Activated T-cell treated with anti-CD3 and anti-CD28 coated beads, Interleukin-2, amount 50 U/mL, for 24 hours (primary cell): ENCODE measurements at regions not wholly inside any gene's neighbourhood (a gene's known extent, or its start where the extent isn't known, plus 50 kb on each side); places are given as distances from the start of the nearest gene placed in this dataset.

Source experiments
- DNase-seq: peaks from one replicate; pipeline ENCODE4 v3.0.0-alpha.2; 2020
- H3K27ac Mint-ChIP-seq: 2 replicates; pipeline ENCODE4 v1.8.0; 2020; ENCODE audit warnings: mild to moderate bottlenecking, mixed read lengths
- H3K27me3 Mint-ChIP-seq: 2 replicates; pipeline ENCODE4 v1.8.0; 2020; ENCODE audit warnings: mixed read lengths
- H3K36me3 Mint-ChIP-seq: 2 replicates; pipeline ENCODE4 v1.8.0; 2020; ENCODE audit warnings: low read depth, mixed read lengths
- H3K4me1 Mint-ChIP-seq: 2 replicates; pipeline ENCODE4 v1.8.0; 2020; ENCODE audit warnings: low read depth, mixed read lengths
- H3K4me3 Mint-ChIP-seq: 2 replicates; pipeline ENCODE4 v1.8.0; 2020; ENCODE audit warnings: mild to moderate bottlenecking, moderate library complexity, mixed read lengths
- H3K9me3 Mint-ChIP-seq: 2 replicates; pipeline ENCODE4 v1.8.0; 2020; ENCODE audit warnings: mixed read lengths

GRCh38 chr6:105995391-105995865, 90.7 kb upstream of the PRDM1 start:
- Mint-ChIP-seq H3K9me3 (no peaks in the 10 kb centered on the region), H3K36me3 (peaks cover 4% of the 10 kb centered on the region), H3K27me3 (peaks cover 69% of the 10 kb centered on the region), H3K4me3 (peak overlapping the region; percentile 80), H3K4me1 (peaks cover 35% of the 10 kb centered on the region), H3K27ac (peak overlapping the region; percentile 83)
- no peak for DNase-seq

GRCh38 chr6:105994591-105995390, 91.3 kb upstream of the PRDM1 start:
- Mint-ChIP-seq H3K36me3 (peaks cover 4% of the 10 kb centered on the region), H3K4me1 (peaks cover 35% of the 10 kb centered on the region), H3K27me3 (peaks cover 72% of the 10 kb centered on the region), H3K9me3 (no peaks in the 10 kb centered on the region), H3K4me3 (peak overlapping the region; percentile 80), H3K27ac (peak overlapping the region; percentile 83)
- peak; percentile 74 for DNase-seq

GRCh38 chr6:105994118-105994590, 92.0 kb upstream of the PRDM1 start:
- peak overlapping the region; percentile 80 for H3K4me3 Mint-ChIP-seq
- no peak for DNase-seq
- peaks cover 35% of the 10 kb centered on the region for H3K4me1 Mint-ChIP-seq
- H3K27ac Mint-ChIP-seq = peak overlapping the region; percentile 83
- peaks cover 74% of the 10 kb centered on the region for H3K27me3 Mint-ChIP-seq
- H3K36me3 Mint-ChIP-seq = peaks cover 4% of the 10 kb centered on the region
- no peaks in the 10 kb centered on the region for H3K9me3 Mint-ChIP-seq

GRCh38 chr6:105993341-105994117, 92.6 kb upstream of the PRDM1 start:
- peaks cover 35% of the 10 kb centered on the region for H3K4me1 Mint-ChIP-seq

GRCh38 chr6:105992315-105992961, 93.7 kb upstream of the PRDM1 start:
- DNase-seq = peak; percentile 90
- Mint-ChIP-seq H3K4me1 (peaks cover 35% of the 10 kb centered on the region), H3K9me3 (no peaks in the 10 kb centered on the region), H3K27me3 (peaks cover 82% of the 10 kb centered on the region), H3K4me3 (peak overlapping the region; percentile 85), H3K27ac (peak overlapping the region; percentile 89), H3K36me3 (peaks cover 4% of the 10 kb centered on the region)

More at GRCh38 chr6:105993341-105994117, 92.6 kb upstream of the PRDM1 start:
- DNase-seq = no peak
- peaks cover 79% of the 10 kb centered on the region for H3K27me3 Mint-ChIP-seq
- H3K4me3 Mint-ChIP-seq = peak overlapping the region; percentile 80
- no peaks in the 10 kb centered on the region for H3K9me3 Mint-ChIP-seq
- peaks cover 4% of the 10 kb centered on the region for H3K36me3 Mint-ChIP-seq
- peak overlapping the region; percentile 83 for H3K27ac Mint-ChIP-seq

- peaks cover 82% of the 10 kb centered on the region for H3K27me3 Mint-ChIP-seq
- peak; percentile 62 for DNase-seq
- H3K9me3 Mint-ChIP-seq = no peaks in the 10 kb centered on the region
- peak overlapping the region; percentile 89 for H3K27ac Mint-ChIP-seq
- peaks cover 35% of the 10 kb centered on the region for H3K4me1 Mint-ChIP-seq
- peak overlapping the region; percentile 85 for H3K4me3 Mint-ChIP-seq
- peaks cover 4% of the 10 kb centered on the region for H3K36me3 Mint-ChIP-seq
Measured at GRCh38 chr6:105991561-105992314, 94.4 kb upstream of the PRDM1 start.

GRCh38 chr6:105990151-105990550, 96.0 kb upstream of the PRDM1 start:
- Mint-ChIP-seq H3K27me3 (peaks cover 83% of the 10 kb centered on the region), H3K36me3 (peaks cover 4% of the 10 kb centered on the region), H3K4me1 (peaks cover 42% of the 10 kb centered on the region), H3K9me3 (no peaks in the 10 kb centered on the region), H3K27ac (no peak overlapping the region), H3K4me3 (no peak overlapping the region)
- DNase-seq = no peak

GRCh38 chr6:105988812-105989577, 97.1 kb upstream of the PRDM1 start:
- Mint-ChIP-seq H3K27me3 (peaks cover 81% of the 10 kb centered on the region), H3K27ac (no peak overlapping the region), H3K9me3 (no peaks in the 10 kb centered on the region), H3K36me3 (peaks cover 3% of the 10 kb centered on the region), H3K4me1 (peaks cover 37% of the 10 kb centered on the region), H3K4me3 (no peak overlapping the region)
- DNase-seq = no peak

GRCh38 chr6:105988321-105988720, 97.8 kb upstream of the PRDM1 start:
- DNase-seq = no peak
- no peak overlapping the region for H3K4me3 Mint-ChIP-seq
- peaks cover 3% of the 10 kb centered on the region for H3K36me3 Mint-ChIP-seq
- H3K27me3 Mint-ChIP-seq = peaks cover 81% of the 10 kb centered on the region
- H3K4me1 Mint-ChIP-seq = peaks cover 35% of the 10 kb centered on the region
- no peak overlapping the region for H3K27ac Mint-ChIP-seq
- no peaks in the 10 kb centered on the region for H3K9me3 Mint-ChIP-seq

- Mint-ChIP-seq H3K27ac (no peak overlapping the region), H3K4me3 (no peak overlapping the region), H3K9me3 (no peaks in the 10 kb centered on the region), H3K27me3 (peaks cover 84% of the 10 kb centered on the region), H3K4me1 (peaks cover 35% of the 10 kb centered on the region), H3K36me3 (peaks cover 3% of the 10 kb centered on the region)
- no peak for DNase-seq
Measured at GRCh38 chr6:105987516-105987915, 98.6 kb upstream of the PRDM1 start.

GRCh38 chr6:105986998-105987397, 99.1 kb upstream of the PRDM1 start:
- no peak overlapping the region for H3K27ac Mint-ChIP-seq
- H3K4me1 Mint-ChIP-seq = peaks cover 36% of the 10 kb centered on the region
- H3K27me3 Mint-ChIP-seq = peaks cover 89% of the 10 kb centered on the region
- H3K36me3 Mint-ChIP-seq = no peaks in the 10 kb centered on the region
- H3K9me3 Mint-ChIP-seq = no peaks in the 10 kb centered on the region
- no peak for DNase-seq
- no peak overlapping the region for H3K4me3 Mint-ChIP-seq

- Mint-ChIP-seq H3K9me3 (no peaks in the 10 kb centered on the region), H3K4me1 (peaks cover 40% of the 10 kb centered on the region), H3K27ac (no peak overlapping the region), H3K27me3 (peaks cover 87% of the 10 kb centered on the region), H3K36me3 (no peaks in the 10 kb centered on the region), H3K4me3 (peak overlapping the region; percentile 46)
- peak; percentile 45 for DNase-seq
Measured at GRCh38 chr6:105985816-105986632, 100.1 kb upstream of the PRDM1 start.
